Liver (tissue), 7 donors: ENCODE measurements at regions not wholly inside any gene's neighbourhood (a gene's known extent, or its start where the extent isn't known, plus 50 kb on each side); places are given as distances from the start of the nearest gene placed in this dataset.

ENCODE experiments used
- DNase-seq: peaks from one replicate; pipeline ENCODE4 v3.0.0-alpha.2; 2017; ENCODE audit warnings: low spot score
- H3K27ac ChIP-seq, 2 donors: one replicate each; pipeline ENCODE4 v1.7.0; 2013; ENCODE audit warnings: inconsistent platforms in 2 of 2, low read length in 2 of 2, control low read depth in 1 of 2, low read depth in 1 of 2, mild to moderate bottlenecking in 1 of 2
- H3K27me3 ChIP-seq, 4 donors: one replicate each; pipeline versions ENCODE4 v1.6.1 to v1.7.0; 2013; ENCODE audit warnings: low read length in 3 of 4, inconsistent platforms in 1 of 4, mild to moderate bottlenecking in 1 of 4, moderate library complexity in 1 of 4; ENCODE audit not compliant: control insufficient read depth in 4 of 4, insufficient read depth in 4 of 4
- H3K36me3 ChIP-seq, 4 donors: one replicate each; pipeline versions ENCODE4 v1.6.1 to v1.7.0; 2013; ENCODE audit warnings: low read length in 3 of 4, mild to moderate bottlenecking in 3 of 4, low read depth in 1 of 4, moderate library complexity in 1 of 4; ENCODE audit not compliant: control insufficient read depth in 4 of 4, insufficient read depth in 3 of 4
- H3K4me1 ChIP-seq, 4 donors: one replicate each; pipeline versions ENCODE4 v1.6.1 to v1.7.0; 2013; ENCODE audit warnings: low read length in 3 of 4, mild to moderate bottlenecking in 3 of 4, moderate library complexity in 1 of 4; ENCODE audit not compliant: control insufficient read depth in 4 of 4, insufficient read depth in 4 of 4
- H3K4me3 ChIP-seq, 3 donors: one replicate each; pipeline versions ENCODE4 v1.6.1 to v1.7.0; 2013; ENCODE audit warnings: low read length in 3 of 3, control low read depth in 1 of 3, low read depth in 1 of 3, mild to moderate bottlenecking in 1 of 3
- H3K9ac ChIP-seq, 2 donors: one replicate each; pipeline ENCODE4 v1.7.0; 2013; ENCODE audit warnings: low read length in 2 of 2, mild to moderate bottlenecking in 2 of 2, moderate library complexity in 2 of 2, control low read depth in 1 of 2, low read depth in 1 of 2
- H3K9me3 ChIP-seq, 4 donors: one replicate each; pipeline versions ENCODE4 v1.6.1 to v1.7.0; 2013; ENCODE audit warnings: low read length in 3 of 4; ENCODE audit not compliant: control insufficient read depth in 4 of 4
- EGR1 ChIP-seq, 2 donors: IDR thresholded peaks; 2 replicates each; pipeline ENCODE4 v1.6.1; 2016 to 2018; ENCODE audit warnings: antibody characterized with exemption in 2 of 2, low read depth in 2 of 2
- FOXA2 ChIP-seq: IDR thresholded peaks from 2 replicates; pipeline ENCODE4 v1.6.1; 2016; ENCODE audit warnings: antibody characterized with exemption
- GABPA ChIP-seq, 2 donors: IDR thresholded peaks in 1 of 2; conservative IDR thresholded peaks in 1 of 2; 2 replicates each; pipeline ENCODE4 v1.6.1; 2016; ENCODE audit warnings: antibody characterized with exemption in 2 of 2, mild to moderate bottlenecking in 1 of 2, moderate library complexity in 1 of 2
- HNF4G ChIP-seq: IDR thresholded peaks from 2 replicates; pipeline ENCODE4 v1.6.1; 2016; ENCODE audit warnings: antibody characterized with exemption
- MAX ChIP-seq: IDR thresholded peaks from 2 replicates; pipeline ENCODE4 v1.6.1; 2016; ENCODE audit warnings: antibody characterized with exemption
- NR2F2 ChIP-seq: IDR thresholded peaks from 2 replicates; pipeline ENCODE4 v1.6.1; 2016; ENCODE audit warnings: antibody characterized with exemption
- RAD21 ChIP-seq, 2 donors: IDR thresholded peaks; 2 replicates each; pipeline ENCODE4 v1.6.1; 2016; ENCODE audit warnings: antibody characterized with exemption in 2 of 2, mild to moderate bottlenecking in 2 of 2
- REST ChIP-seq: IDR thresholded peaks from 2 replicates; pipeline ENCODE4 v1.6.1; 2016; ENCODE audit warnings: antibody characterized with exemption, mild to moderate bottlenecking
- SP1 ChIP-seq: IDR thresholded peaks from 2 replicates; pipeline ENCODE4 v1.6.1; 2018; ENCODE audit warnings: antibody characterized with exemption, mild to moderate bottlenecking
- TAF1 ChIP-seq: conservative IDR thresholded peaks from 2 replicates; pipeline ENCODE4 v1.6.1; 2016; ENCODE audit warnings: antibody characterized with exemption, mild to moderate bottlenecking
- YY1 ChIP-seq: IDR thresholded peaks from 2 replicates; pipeline ENCODE4 v1.6.1; 2016; ENCODE audit warnings: antibody characterized with exemption, mild to moderate bottlenecking
- WGBS: extraction: QIAGEN DNeasy Blood & Tissue Kit; methylation state at CpG from one replicate; pipeline ENCODE4 v1.1.7; 2013; 5-methylcytosine and 5-hydroxymethylcytosine counted together
- TF ChIP-seq, protein P1 (sequence below): IDR thresholded peaks from 2 replicates; pipeline ENCODE4 v1.6.1; 2016; ENCODE audit warnings: antibody characterized with exemption
- TF ChIP-seq, protein P2 (sequence below): IDR thresholded peaks from 2 replicates; pipeline ENCODE4 v1.6.1; 2016; ENCODE audit warnings: antibody characterized with exemption
- donor health status: healthy.
- donor health status: healthy.
- donor health status: healthy.
- donor health status: healthy.

GRCh38 chr21:28822486-28823335, 170.0 kb downstream of the LTN1 start:
- no peak overlapping the region for H3K4me3 ChIP-seq
- 79% methylated on average over 3 of the region's 3 CpGs for WGBS
- H3K4me1 ChIP-seq: no peaks in the 10 kb centered on the region
- H3K9me3 ChIP-seq: no peaks in the 10 kb centered on the region
- no peaks in the 10 kb centered on the region for H3K27me3 ChIP-seq
- no peak for DNase-seq
- no peak overlapping the region for H3K9ac ChIP-seq
- H3K36me3 ChIP-seq: no peaks in the 10 kb centered on the region
- no peak overlapping the region for H3K27ac ChIP-seq
- TF ChIP-seq NR2F2: peak; percentile 82
- TF ChIP-seq YY1: no peak

DNA sequence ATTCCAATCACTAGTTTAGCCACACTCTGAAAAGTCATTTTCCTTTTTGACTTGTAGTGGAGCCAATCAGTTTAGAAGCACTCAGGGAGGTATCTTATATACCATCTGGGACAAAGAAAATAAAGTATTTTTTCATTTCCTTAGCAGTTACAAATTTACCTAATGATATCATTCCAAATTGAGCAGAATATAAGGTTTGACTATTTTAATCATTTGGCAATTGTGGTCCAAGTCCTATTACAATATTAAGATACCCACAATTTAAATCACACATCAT, 170.6 kb downstream of the LTN1 start:
- DNase-seq: no peak
- TF ChIP-seq REST (no peak), SP1 (no peak), TAF1 (no peak), FOXA2 (no peak), HNF4G (no peak), EGR1 (IDR thresholded peaks at IDR 0.05; ENCODE audit: low read depth in 2 of 2) (no peak)
- Histone ChIP-seq H3K9me3 (no peaks in the 10 kb centered on the region), H3K9ac (no peak overlapping the region), H3K27ac (no peak overlapping the region), H3K36me3 (no peaks in the 10 kb centered on the region), H3K4me3 (no peak overlapping the region), H3K27me3 (no peaks in the 10 kb centered on the region), H3K4me1 (no peaks in the 10 kb centered on the region)

- Histone ChIP-seq H3K9ac (no peak overlapping the region), H3K36me3 (no peaks in the 10 kb centered on the region), H3K4me1 (no peaks in the 10 kb centered on the region), H3K4me3 (no peak overlapping the region), H3K27me3 (no peaks in the 10 kb centered on the region), H3K9me3 (no peaks in the 10 kb centered on the region), H3K27ac (no peak overlapping the region)
- WGBS: 92% methylated on average over 6 of the region's 6 CpGs
- DNase-seq: no peak
- TF ChIP-seq GABPA (IDR thresholded peaks at IDR 0.05 in 1 of 2, conservative IDR thresholded peaks at IDR 0.05 in 1 of 2) (no peak), RAD21 (IDR thresholded peaks at IDR 0.05) (no peak), HNF4G (no peak), EGR1 (IDR thresholded peaks at IDR 0.05; ENCODE audit: low read depth in 2 of 2) (no peak), MAX (no peak), SP1 (no peak), TAF1 (no peak), REST (no peak)
- TF ChIP-seq, protein P1, sequence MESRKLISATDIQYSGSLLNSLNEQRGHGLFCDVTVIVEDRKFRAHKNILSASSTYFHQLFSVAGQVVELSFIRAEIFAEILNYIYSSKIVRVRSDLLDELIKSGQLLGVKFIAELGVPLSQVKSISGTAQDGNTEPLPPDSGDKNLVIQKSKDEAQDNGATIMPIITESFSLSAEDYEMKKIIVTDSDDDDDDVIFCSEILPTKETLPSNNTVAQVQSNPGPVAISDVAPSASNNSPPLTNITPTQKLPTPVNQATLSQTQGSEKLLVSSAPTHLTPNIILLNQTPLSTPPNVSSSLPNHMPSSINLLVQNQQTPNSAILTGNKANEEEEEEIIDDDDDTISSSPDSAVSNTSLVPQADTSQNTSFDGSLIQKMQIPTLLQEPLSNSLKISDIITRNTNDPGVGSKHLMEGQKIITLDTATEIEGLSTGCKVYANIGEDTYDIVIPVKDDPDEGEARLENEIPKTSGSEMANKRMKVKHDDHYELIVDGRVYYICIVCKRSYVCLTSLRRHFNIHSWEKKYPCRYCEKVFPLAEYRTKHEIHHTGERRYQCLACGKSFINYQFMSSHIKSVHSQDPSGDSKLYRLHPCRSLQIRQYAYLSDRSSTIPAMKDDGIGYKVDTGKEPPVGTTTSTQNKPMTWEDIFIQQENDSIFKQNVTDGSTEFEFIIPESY: no peak
- TF ChIP-seq, protein P2, sequence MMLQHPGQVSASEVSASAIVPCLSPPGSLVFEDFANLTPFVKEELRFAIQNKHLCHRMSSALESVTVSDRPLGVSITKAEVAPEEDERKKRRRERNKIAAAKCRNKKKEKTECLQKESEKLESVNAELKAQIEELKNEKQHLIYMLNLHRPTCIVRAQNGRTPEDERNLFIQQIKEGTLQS: no peak
These were observed 171.2 kb downstream of the LTN1 start for GRCh38 chr21:28821276-28822122.
